ENCODE measurements at regions not wholly inside any gene's neighbourhood (a gene's known extent, or its start where the extent isn't known, plus 50 kb on each side); places are given as distances from the start of the nearest gene placed in this dataset.

DNA sequence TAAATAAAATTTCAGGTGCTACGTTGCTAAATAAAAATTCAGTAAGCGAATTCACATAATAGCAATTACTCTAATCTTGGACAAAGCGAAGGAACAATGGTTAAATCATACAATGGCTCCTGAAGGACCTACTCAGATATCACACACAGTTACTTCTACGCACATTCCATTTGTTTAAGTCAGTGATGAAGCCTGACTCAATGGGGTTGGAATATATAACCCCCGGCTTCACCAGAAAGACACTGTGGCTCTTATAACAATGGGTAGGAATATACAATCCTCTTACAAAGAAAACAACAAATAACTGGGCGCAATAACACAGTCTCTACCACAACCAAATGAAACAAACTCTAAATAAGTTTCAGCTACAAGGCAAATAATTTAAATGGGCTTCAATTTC is 349.5 kb downstream of the IRS1 start:
- Histone ChIP-seq H3K79me2 (ENCODE audit: insufficient read depth) (no peaks in the 10 kb centered on the region), H3K36me3 (ENCODE audit: low read depth) (no peaks in the 10 kb centered on the region), H3K27ac (no peak overlapping the region), H3K9me3 (ENCODE audit: low read depth) (no peaks in the 10 kb centered on the region), H3K27me3 (replicated peaks; ENCODE audit: insufficient read depth) (no peaks in the 10 kb centered on the region), H3K4me3 (no peak overlapping the region), H3F3A (ENCODE audit: insufficient read depth) (peaks cover 13% of the 10 kb centered on the region), H3K9ac (no peak overlapping the region), H4K20me1 (ENCODE audit: insufficient read depth) (no peaks in the 10 kb centered on the region), H3K9me2 (ENCODE audit: insufficient read depth) (no peaks in the 10 kb centered on the region), H3K4me2 (ENCODE audit: unreplicated experiment) (no peak overlapping the region), H2AFZ (no peak overlapping the region), H3K4me1 (ENCODE audit: insufficient read depth) (peaks cover 28% of the 10 kb centered on the region)
- WGBS, 2 experiments (ENCODE audit: low coverage in 1 of 2, low lambda C conversion rate in 2 of 2, missing lambda C conversion rate in 2 of 2) = 89% methylated on average over 6 of the region's 6 CpGs
- no peak for DNase-seq
- in situ Hi-C loops (cut with MboI) = no loop called here
- TF ChIP-seq EZH2 (IDR thresholded peaks at IDR 0.05; ENCODE audit: insufficient read depth, poor library complexity, severe bottlenecking) (no peak), EZH2phosphoT487 (IDR thresholded peaks at IDR 0.05; ENCODE audit: insufficient read depth, low read depth) (no peak)

GRCh38 chr2:226447338-226448300 is 352.0 kb downstream of the IRS1 start:
- Histone ChIP-seq H3K4me2 (ENCODE audit: unreplicated experiment) (peak overlapping the region; percentile 22), H3K9me3 (ENCODE audit: low read depth) (no peaks in the 10 kb centered on the region), H3K27ac (no peak overlapping the region), H3K36me3 (ENCODE audit: low read depth) (no peaks in the 10 kb centered on the region), H2AFZ (no peak overlapping the region), H3K4me1 (ENCODE audit: insufficient read depth) (peaks cover 28% of the 10 kb centered on the region), H3K9ac (no peak overlapping the region), H3F3A (ENCODE audit: insufficient read depth) (peaks cover 13% of the 10 kb centered on the region), H3K4me3 (no peak overlapping the region), H3K79me2 (ENCODE audit: insufficient read depth) (no peaks in the 10 kb centered on the region), H4K20me1 (ENCODE audit: insufficient read depth) (no peaks in the 10 kb centered on the region), H3K27me3 (replicated peaks; ENCODE audit: insufficient read depth) (no peaks in the 10 kb centered on the region), H3K9me2 (ENCODE audit: insufficient read depth) (no peaks in the 10 kb centered on the region)
- 74 to 81% methylated on average over 5 of the region's 5 CpGs for WGBS, 2 experiments (ENCODE audit: low coverage in 1 of 2, low lambda C conversion rate in 2 of 2, missing lambda C conversion rate in 2 of 2)
- peak; percentile 52 for DNase-seq
- in situ Hi-C loops (cut with MboI) = no loop called here
- TF ChIP-seq EZH2 (IDR thresholded peaks at IDR 0.05; ENCODE audit: insufficient read depth, poor library complexity, severe bottlenecking) (no peak), EZH2phosphoT487 (IDR thresholded peaks at IDR 0.05; ENCODE audit: insufficient read depth, low read depth) (no peak)

DNA sequence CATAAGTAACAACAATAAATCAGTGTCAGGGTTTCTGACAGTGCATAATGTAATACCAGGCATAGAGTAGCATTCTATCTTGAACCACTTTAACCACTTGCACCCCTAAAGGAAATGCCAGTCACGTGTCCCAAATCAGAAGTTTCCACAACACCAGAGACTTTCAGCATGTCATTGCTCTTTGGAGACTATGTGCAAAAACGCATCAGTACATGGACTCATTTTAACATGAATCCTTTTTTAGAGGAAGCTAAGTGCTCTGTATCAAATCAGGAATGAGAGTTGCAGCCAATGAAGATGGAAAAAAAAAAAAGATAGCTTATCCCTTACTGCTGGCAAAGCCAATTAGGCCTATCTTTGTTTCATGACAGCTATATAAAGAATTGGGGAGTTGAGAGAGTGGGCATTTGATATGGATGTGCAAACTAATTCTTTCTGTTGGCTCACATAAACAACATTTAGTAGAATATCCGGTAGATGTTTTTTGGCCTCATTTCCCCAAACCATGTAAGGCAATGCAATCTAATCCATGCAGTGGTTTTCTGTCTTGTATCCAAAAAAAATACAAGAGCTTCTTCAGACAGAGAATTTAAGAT is 353.1 kb downstream of the IRS1 start:
- no peak overlapping the region for H3K27ac ChIP-seq
- H3K79me2 ChIP-seq (ENCODE audit: insufficient read depth) = no peaks in the 10 kb centered on the region
- in situ Hi-C loops (cut with MboI) = no loop called here
- H3K4me3 ChIP-seq = no peak overlapping the region
- H4K20me1 ChIP-seq (ENCODE audit: insufficient read depth) = no peaks in the 10 kb centered on the region
- no peaks in the 10 kb centered on the region for H3K9me3 ChIP-seq (ENCODE audit: low read depth)
- H3K4me1 ChIP-seq (ENCODE audit: insufficient read depth) = peaks cover 28% of the 10 kb centered on the region
- no peaks in the 10 kb centered on the region for H3K27me3 ChIP-seq (replicated peaks; ENCODE audit: insufficient read depth)
- DNase-seq = peak; percentile 34
- TF ChIP-seq EZH2 (IDR thresholded peaks at IDR 0.05; ENCODE audit: insufficient read depth, poor library complexity, severe bottlenecking) = no peak
- no peak for TF ChIP-seq EZH2phosphoT487 (IDR thresholded peaks at IDR 0.05; ENCODE audit: insufficient read depth, low read depth)
- no peaks in the 10 kb centered on the region for H3K36me3 ChIP-seq (ENCODE audit: low read depth)
- H3K4me2 ChIP-seq (ENCODE audit: unreplicated experiment) = no peak overlapping the region
- H3K9me2 ChIP-seq (ENCODE audit: insufficient read depth) = no peaks in the 10 kb centered on the region
- WGBS, 2 experiments (ENCODE audit: low coverage in 1 of 2, low lambda C conversion rate in 2 of 2, missing lambda C conversion rate in 2 of 2) = 56 to 57% methylated on average over 3 of the region's 3 CpGs
- H2AFZ ChIP-seq = no peak overlapping the region
- H3K9ac ChIP-seq = no peak overlapping the region
- peaks cover 13% of the 10 kb centered on the region for H3F3A ChIP-seq (ENCODE audit: insufficient read depth)

DNA sequence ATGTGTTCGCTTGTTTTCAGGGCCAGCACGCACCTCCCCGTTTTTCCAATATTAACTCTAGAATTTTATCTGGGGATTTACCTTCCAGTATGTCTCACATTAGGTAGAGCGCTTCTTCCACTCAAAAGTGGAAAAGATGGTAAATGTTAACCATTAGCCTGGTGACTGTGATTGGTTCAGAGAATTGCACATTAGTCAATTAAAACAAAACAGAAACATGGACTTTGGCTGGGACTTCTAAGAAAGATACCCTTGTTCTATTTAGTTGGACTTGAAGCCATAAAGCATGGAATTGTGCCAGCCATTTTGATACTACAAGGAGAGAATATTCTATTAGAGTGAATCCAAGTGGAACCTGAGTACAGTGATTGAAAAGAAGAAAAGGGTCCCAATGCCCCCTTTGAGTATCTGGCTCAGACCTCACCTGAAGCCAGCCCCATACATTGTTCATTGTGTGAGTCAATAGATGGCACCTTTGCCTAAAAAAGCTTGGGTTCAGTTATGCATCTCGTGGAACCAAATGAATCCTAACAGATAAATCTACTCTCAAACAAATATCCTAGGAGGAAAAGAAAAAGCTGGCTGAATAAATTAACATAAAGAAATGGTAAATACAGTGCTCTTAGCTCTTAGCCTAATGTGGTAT is 354.3 kb downstream of the IRS1 start:
- Histone ChIP-seq H3K9ac (no peak overlapping the region), H3K27ac (no peak overlapping the region), H3K4me3 (no peak overlapping the region), H3K4me2 (ENCODE audit: unreplicated experiment) (no peak overlapping the region), H3K36me3 (ENCODE audit: low read depth) (no peaks in the 10 kb centered on the region), H3K9me3 (ENCODE audit: low read depth) (no peaks in the 10 kb centered on the region), H3K9me2 (ENCODE audit: insufficient read depth) (no peaks in the 10 kb centered on the region), H3K27me3 (replicated peaks; ENCODE audit: insufficient read depth) (no peaks in the 10 kb centered on the region), H3K79me2 (ENCODE audit: insufficient read depth) (no peaks in the 10 kb centered on the region), H2AFZ (no peak overlapping the region), H3K4me1 (ENCODE audit: insufficient read depth) (peaks cover 36% of the 10 kb centered on the region), H4K20me1 (ENCODE audit: insufficient read depth) (no peaks in the 10 kb centered on the region), H3F3A (ENCODE audit: insufficient read depth) (peaks cover 22% of the 10 kb centered on the region)
- in situ Hi-C loops (cut with MboI) = no loop called here
- no peak for DNase-seq
- 92 to 93% methylated on average over 5 of the region's 5 CpGs for WGBS, 2 experiments (ENCODE audit: low coverage in 1 of 2, low lambda C conversion rate in 2 of 2, missing lambda C conversion rate in 2 of 2)
- TF ChIP-seq EZH2phosphoT487 (IDR thresholded peaks at IDR 0.05; ENCODE audit: insufficient read depth, low read depth) (no peak), EZH2 (IDR thresholded peaks at IDR 0.05; ENCODE audit: insufficient read depth, poor library complexity, severe bottlenecking) (no peak)

Data from GM23248 (cell line).